ENCODE measurements at regions not wholly inside any gene's neighbourhood (a gene's known extent, or its start where the extent isn't known, plus 50 kb on each side); places are given as distances from the start of the nearest gene placed in this dataset.

DNA sequence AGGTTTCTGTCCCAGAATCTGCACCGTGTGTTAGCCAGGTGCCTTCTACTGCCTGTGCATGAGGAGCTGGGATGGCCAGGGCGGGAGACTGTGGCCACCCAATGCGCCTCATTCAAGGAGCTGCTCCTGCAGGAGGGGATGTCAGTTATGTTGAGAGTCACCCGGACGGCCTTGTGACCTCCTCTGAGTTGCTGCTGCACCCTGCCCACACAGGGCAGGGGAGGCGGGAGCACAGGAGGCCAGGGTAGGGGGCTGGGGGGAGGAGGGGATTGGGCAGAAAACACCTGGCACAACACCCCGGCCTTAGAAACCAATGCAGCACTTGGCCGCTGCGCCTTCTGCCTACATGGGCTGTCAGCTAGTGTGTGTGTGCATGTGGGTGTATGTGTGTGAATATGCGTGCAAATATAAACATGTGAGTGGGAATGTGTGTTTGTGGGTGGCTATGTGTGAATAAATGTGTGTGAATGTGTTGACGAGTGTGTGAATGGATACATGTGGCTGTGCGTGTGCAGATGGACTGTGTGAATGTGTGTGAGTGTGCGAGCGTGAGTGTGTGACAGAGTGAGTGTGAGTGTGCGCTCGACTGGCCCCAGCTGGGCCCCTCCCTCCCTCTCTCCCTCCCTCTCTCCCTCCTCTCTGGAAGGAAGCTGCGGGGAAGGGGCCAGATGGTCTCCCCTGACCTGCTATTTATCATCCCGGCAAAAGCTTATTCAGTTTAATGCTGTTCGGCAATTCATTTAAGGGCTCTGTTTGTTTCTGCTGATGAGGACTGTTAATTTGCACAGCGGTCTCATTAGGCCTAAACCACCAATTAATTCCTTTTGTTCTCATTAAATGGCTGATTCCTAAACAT is 106.9 kb downstream of the TLE3 start:
- BruUV-seq (replicated peaks) = no TSS peak
- H3K9me3 ChIP-seq (ENCODE audit: insufficient read depth, low read depth) = no peaks in the 10 kb centered on the region
- H4K20me1 ChIP-seq (ENCODE audit: insufficient read depth) = no peaks in the 10 kb centered on the region
- no peak for TF ChIP-seq EZH2 (IDR thresholded peaks at IDR 0.05; ENCODE audit: low read depth)
- TF ChIP-seq, protein P1, sequence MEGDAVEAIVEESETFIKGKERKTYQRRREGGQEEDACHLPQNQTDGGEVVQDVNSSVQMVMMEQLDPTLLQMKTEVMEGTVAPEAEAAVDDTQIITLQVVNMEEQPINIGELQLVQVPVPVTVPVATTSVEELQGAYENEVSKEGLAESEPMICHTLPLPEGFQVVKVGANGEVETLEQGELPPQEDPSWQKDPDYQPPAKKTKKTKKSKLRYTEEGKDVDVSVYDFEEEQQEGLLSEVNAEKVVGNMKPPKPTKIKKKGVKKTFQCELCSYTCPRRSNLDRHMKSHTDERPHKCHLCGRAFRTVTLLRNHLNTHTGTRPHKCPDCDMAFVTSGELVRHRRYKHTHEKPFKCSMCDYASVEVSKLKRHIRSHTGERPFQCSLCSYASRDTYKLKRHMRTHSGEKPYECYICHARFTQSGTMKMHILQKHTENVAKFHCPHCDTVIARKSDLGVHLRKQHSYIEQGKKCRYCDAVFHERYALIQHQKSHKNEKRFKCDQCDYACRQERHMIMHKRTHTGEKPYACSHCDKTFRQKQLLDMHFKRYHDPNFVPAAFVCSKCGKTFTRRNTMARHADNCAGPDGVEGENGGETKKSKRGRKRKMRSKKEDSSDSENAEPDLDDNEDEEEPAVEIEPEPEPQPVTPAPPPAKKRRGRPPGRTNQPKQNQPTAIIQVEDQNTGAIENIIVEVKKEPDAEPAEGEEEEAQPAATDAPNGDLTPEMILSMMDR (conservative IDR thresholded peaks at IDR 0.05) = no peak
- no peaks in the 10 kb centered on the region for H3K36me3 ChIP-seq (ENCODE audit: low read depth)
- POLR2A ChIA-PET (ENCODE audit: unreplicated experiment) = no interaction called here
- no peak overlapping the region for H3K4me2 ChIP-seq
- peaks cover 5% of the 10 kb centered on the region; the same call in 1 of the 2 replicates for H3K4me1 ChIP-seq (replicated peaks; ENCODE audit: insufficient read depth)
- H2AFZ ChIP-seq = no peak overlapping the region
- H3K27me3 ChIP-seq (ENCODE audit: insufficient read depth, low read depth) = no peaks in the 10 kb centered on the region
- intact Hi-C loops (cut with micrococcal nuclease; ENCODE audit: unreplicated experiment) = loop anchor here (10.0 kb wide), 1 partner anchor 416 kb away; no protein-coding TSS in a partner anchor
- H3K27ac ChIP-seq = no peak overlapping the region
- CTCF ChIA-PET = no interaction called here
- no peaks in the 10 kb centered on the region for H3K79me2 ChIP-seq (ENCODE audit: low read depth)
- H3K9me2 ChIP-seq (ENCODE audit: insufficient read depth) = no peaks in the 10 kb centered on the region
- no peak overlapping the region for H3K4me3 ChIP-seq
- DNase-seq = no peak
- H3F3A ChIP-seq (ENCODE audit: insufficient read depth, low read depth) = no peaks in the 10 kb centered on the region; the same call in 1 of the 2 replicates

DNA sequence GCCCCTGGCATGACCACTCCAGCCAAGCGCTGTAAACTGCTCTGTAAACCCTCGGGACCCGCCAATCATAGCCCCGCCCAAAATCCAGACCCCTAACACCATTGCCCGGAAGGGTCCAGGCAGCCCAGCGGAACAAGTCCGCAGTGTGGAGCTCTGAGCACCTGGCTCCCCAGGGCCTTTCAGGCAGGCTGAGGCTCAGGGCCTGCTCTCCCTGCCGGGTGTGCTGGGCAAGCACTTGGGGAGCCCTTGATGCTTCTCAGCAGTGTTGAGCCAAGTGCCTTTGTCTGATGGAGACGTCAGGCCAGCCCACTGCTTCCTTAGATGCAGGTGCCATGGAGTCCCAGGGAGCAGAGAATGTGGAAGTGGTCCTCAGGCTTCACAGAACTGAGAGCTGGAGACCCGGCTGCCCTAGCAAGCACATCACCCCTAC is 106.2 kb downstream of the TLE3 start:
- TF ChIP-seq, protein P1 (conservative IDR thresholded peaks at IDR 0.05) = no peak
- no peak for TF ChIP-seq EZH2 (IDR thresholded peaks at IDR 0.05; ENCODE audit: low read depth)
- intact Hi-C loops (cut with micrococcal nuclease; ENCODE audit: unreplicated experiment) = loop anchor here (10.0 kb wide), 1 partner anchor 417 kb away; no protein-coding TSS in a partner anchor
- Histone ChIP-seq H3K4me2 (no peak overlapping the region), H4K20me1 (ENCODE audit: insufficient read depth) (no peaks in the 10 kb centered on the region), H3K27me3 (ENCODE audit: insufficient read depth, low read depth) (no peaks in the 10 kb centered on the region), H2AFZ (no peak overlapping the region), H3K36me3 (ENCODE audit: low read depth) (no peaks in the 10 kb centered on the region), H3K79me2 (ENCODE audit: low read depth) (no peaks in the 10 kb centered on the region), H3K9me3 (ENCODE audit: insufficient read depth, low read depth) (no peaks in the 10 kb centered on the region), H3K4me1 (replicated peaks; ENCODE audit: insufficient read depth) (peaks cover 5% of the 10 kb centered on the region; the same call in 1 of the 2 replicates), H3K9me2 (ENCODE audit: insufficient read depth) (no peaks in the 10 kb centered on the region), H3K4me3 (no peak overlapping the region), H3K27ac (no peak overlapping the region), H3F3A (ENCODE audit: insufficient read depth, low read depth) (no peaks in the 10 kb centered on the region; the same call in 1 of the 2 replicates)
- ChIA-PET CTCF (no interaction called here), POLR2A (ENCODE audit: unreplicated experiment) (interaction anchor here (0.6 kb wide), 1 partner anchor 17 kb away, joined by 3 read pairs; no protein-coding TSS in a partner anchor)
- DNase-seq = no peak
- BruUV-seq (replicated peaks) = no TSS peak

DNA sequence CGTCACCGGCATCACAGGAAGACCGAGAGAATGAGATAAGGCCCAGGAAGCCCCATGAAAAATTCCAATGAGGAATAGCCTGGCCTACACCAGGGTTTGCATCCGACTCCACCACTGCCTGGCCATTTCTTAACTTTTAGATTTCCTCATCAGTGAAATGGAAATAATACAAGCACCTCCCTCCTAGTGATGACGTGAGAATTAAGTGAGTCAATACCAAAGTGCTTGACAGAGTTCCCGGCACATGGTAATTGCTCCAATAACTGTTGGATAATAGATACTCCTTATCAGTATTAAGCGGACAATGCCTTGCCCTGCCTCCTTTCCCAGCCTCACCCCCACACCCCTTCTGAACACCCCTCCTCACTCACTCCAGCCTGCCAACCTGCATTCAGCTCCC is 105.4 kb downstream of the TLE3 start:
- no TSS peak for BruUV-seq (replicated peaks)
- intact Hi-C loops (cut with micrococcal nuclease; ENCODE audit: unreplicated experiment) = loop anchor here (10.0 kb wide), 1 partner anchor 418 kb away; no protein-coding TSS in a partner anchor
- POLR2A ChIA-PET (ENCODE audit: unreplicated experiment) = no interaction called here
- Histone ChIP-seq H3K27ac (no peak overlapping the region), H2AFZ (no peak overlapping the region), H3K9me3 (ENCODE audit: insufficient read depth, low read depth) (no peaks in the 10 kb centered on the region), H4K20me1 (ENCODE audit: insufficient read depth) (no peaks in the 10 kb centered on the region), H3K79me2 (ENCODE audit: low read depth) (no peaks in the 10 kb centered on the region), H3F3A (ENCODE audit: insufficient read depth, low read depth) (no peaks in the 10 kb centered on the region; the same call in 1 of the 2 replicates), H3K36me3 (ENCODE audit: low read depth) (no peaks in the 10 kb centered on the region), H3K4me1 (replicated peaks; ENCODE audit: insufficient read depth) (peaks cover 11% of the 10 kb centered on the region), H3K4me3 (no peak overlapping the region), H3K27me3 (ENCODE audit: insufficient read depth, low read depth) (no peaks in the 10 kb centered on the region), H3K9me2 (ENCODE audit: insufficient read depth) (no peaks in the 10 kb centered on the region), H3K4me2 (no peak overlapping the region)
- DNase-seq = no peak
- CTCF ChIA-PET = no interaction called here
- TF ChIP-seq, protein P1 (conservative IDR thresholded peaks at IDR 0.05) = no peak
- no peak for TF ChIP-seq EZH2 (IDR thresholded peaks at IDR 0.05; ENCODE audit: low read depth)

Data from PC-9 (cell line).